Upper lobe of left lung (tissue), 4 donors: ENCODE measurements at regions not wholly inside any gene's neighbourhood (a gene's known extent, or its start where the extent isn't known, plus 50 kb on each side); places are given as distances from the start of the nearest gene placed in this dataset.

Experiments
- POLR2A ChIP-seq, 4 donors: fragments of 450-650 bp; IDR thresholded peaks; one replicate each; pipeline ENCODE4 v1.5.1; 2016 to 2017; ENCODE audit warnings: antibody characterized with exemption in 4 of 4, mild to moderate bottlenecking in 2 of 4
- POLR2AphosphoS5 ChIP-seq, 2 donors: sonication (generic); formaldehyde crosslinking; IDR thresholded peaks; one replicate each; pipeline ENCODE4 v1.5.1; 2017; ENCODE audit warnings: antibody characterized with exemption in 2 of 2
- TF ChIP-seq, protein P1 (sequence below), 6 experiments: fragments of 450-650 bp in 4 of 6; fragments of 200-600 bp in 2 of 6; sonication (generic) in 2 of 6; IDR thresholded peaks; one replicate each; pipeline ENCODE4 v1.5.1; 2016 to 2019; ENCODE audit warnings: antibody characterized with exemption in 6 of 6

DNA sequence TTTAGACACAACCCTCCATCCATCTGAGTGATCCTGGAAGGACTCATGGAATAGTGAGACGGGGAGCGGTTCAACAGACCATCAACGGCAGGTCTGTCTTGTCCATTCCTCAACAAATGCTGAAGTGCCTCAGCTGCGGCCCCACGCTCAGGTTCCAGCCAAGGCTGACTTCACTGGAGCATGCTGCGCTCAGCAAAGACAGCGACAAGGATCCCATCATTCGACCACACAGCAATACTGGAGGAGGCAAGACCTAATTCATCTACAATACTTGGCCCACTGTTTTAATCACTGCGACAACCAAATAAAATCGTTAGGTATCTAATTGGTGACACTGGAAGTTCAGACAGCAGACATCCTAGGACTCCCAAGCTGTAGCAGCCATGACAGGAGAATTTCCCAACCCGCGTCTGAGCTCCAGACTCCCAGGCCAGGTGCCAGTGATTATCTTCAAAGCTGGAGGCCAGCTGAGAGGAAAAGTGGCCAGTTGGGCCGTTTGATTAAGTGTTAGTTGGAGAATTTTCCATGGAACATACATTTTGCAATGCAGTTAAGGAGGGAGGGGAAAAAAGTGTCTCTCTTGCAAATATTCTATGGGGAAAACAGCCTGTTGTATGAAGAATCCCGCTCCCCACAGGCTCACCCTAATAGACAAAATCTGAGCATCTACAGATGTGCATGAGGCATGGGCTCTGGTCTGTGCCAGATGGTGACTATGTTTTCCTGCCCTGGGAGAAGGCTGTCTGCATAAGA is 92.5 kb upstream of the SLC35G4 start:
- TF ChIP-seq, protein P1, sequence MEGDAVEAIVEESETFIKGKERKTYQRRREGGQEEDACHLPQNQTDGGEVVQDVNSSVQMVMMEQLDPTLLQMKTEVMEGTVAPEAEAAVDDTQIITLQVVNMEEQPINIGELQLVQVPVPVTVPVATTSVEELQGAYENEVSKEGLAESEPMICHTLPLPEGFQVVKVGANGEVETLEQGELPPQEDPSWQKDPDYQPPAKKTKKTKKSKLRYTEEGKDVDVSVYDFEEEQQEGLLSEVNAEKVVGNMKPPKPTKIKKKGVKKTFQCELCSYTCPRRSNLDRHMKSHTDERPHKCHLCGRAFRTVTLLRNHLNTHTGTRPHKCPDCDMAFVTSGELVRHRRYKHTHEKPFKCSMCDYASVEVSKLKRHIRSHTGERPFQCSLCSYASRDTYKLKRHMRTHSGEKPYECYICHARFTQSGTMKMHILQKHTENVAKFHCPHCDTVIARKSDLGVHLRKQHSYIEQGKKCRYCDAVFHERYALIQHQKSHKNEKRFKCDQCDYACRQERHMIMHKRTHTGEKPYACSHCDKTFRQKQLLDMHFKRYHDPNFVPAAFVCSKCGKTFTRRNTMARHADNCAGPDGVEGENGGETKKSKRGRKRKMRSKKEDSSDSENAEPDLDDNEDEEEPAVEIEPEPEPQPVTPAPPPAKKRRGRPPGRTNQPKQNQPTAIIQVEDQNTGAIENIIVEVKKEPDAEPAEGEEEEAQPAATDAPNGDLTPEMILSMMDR (IDR thresholded peaks at IDR 0.05) = no peak
- TF ChIP-seq POLR2A (IDR thresholded peaks at IDR 0.05) (no peak), POLR2AphosphoS5 (IDR thresholded peaks at IDR 0.05) (no peak)
